Muscle layer of colon (tissue), 2 donors: ENCODE measurements at regions not wholly inside any gene's neighbourhood (a gene's known extent, or its start where the extent isn't known, plus 50 kb on each side); places are given as distances from the start of the nearest gene placed in this dataset.
A peak's percentile ranks its signal among the peaks of the same experiment; 100 is the strongest.

Experiments used
- H3K27ac ChIP-seq: one replicate; pipeline ENCODE4 v1.7.0; 2013; ENCODE audit warnings: low read depth, mild to moderate bottlenecking, low read length, moderate library complexity
- H3K27me3 ChIP-seq, 2 donors: one replicate each; pipeline ENCODE4 v1.7.0; 2013; ENCODE audit warnings: low read length in 2 of 2, mild to moderate bottlenecking in 2 of 2; ENCODE audit not compliant: insufficient read depth in 2 of 2, control insufficient read depth in 1 of 2
- H3K36me3 ChIP-seq: one replicate; pipeline ENCODE4 v1.7.0; 2013; ENCODE audit warnings: mild to moderate bottlenecking, low read length; ENCODE audit not compliant: insufficient read depth
- H3K4me1 ChIP-seq: one replicate; pipeline ENCODE4 v1.7.0; 2013; ENCODE audit warnings: mild to moderate bottlenecking, low read length; ENCODE audit not compliant: insufficient read depth
- H3K4me3 ChIP-seq, 2 donors: one replicate each; pipeline ENCODE4 v1.7.0; 2013; ENCODE audit warnings: low read length in 2 of 2, low read depth in 1 of 2, mild to moderate bottlenecking in 1 of 2, moderate library complexity in 1 of 2
- H3K9ac ChIP-seq: one replicate; pipeline ENCODE4 v1.7.0; 2013; ENCODE audit warnings: low read length
- H3K9me3 ChIP-seq: one replicate; pipeline ENCODE4 v1.7.0; 2013; ENCODE audit warnings: mild to moderate bottlenecking, low read length
- donor health status: abdominal sarcoma.
- donor health status: Adenocarcinoma of cecum.

DNA sequence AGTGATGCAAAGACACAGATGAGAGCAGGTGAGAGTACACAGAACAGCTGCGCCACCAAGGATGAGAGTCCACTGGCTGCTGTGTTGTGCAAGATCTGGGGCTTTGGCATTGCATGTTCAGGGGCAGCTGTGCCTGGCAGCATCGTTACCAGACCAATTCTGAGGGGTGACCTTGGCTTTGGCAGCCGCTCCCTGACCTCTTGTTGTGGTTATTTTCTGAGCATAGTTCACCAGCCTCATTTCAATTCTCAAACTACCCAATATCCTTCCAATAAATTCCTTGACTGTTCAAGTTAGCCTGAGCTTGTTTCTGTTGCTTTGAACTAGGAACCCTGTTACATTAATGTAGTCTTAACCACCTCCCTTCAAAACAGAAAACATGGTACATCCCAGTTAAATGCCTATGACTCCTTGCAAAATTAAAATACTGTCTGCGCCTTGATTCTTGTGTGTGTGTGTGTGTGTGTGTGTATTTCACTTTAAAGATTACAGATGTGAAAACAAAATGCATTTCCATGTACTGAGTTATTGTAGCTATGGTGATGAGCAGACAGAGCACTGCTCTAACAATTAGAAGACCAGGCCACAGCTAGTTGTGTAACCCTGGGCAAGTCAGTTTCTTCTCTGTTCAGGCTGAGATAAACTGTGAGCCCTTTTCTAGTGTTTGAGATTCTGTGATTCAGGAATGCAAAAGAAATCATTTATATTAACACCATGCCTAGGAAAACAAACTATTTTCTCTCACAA is 106.3 kb upstream of the GUCA2B start:
- Histone ChIP-seq H3K9me3 (no peaks in the 10 kb centered on the region), H3K36me3 (no peaks in the 10 kb centered on the region), H3K27me3 (no peaks in the 10 kb centered on the region), H3K9ac (no peak overlapping the region), H3K4me1 (no peaks in the 10 kb centered on the region), H3K4me3 (no peak overlapping the region), H3K27ac (no peak overlapping the region)

DNA sequence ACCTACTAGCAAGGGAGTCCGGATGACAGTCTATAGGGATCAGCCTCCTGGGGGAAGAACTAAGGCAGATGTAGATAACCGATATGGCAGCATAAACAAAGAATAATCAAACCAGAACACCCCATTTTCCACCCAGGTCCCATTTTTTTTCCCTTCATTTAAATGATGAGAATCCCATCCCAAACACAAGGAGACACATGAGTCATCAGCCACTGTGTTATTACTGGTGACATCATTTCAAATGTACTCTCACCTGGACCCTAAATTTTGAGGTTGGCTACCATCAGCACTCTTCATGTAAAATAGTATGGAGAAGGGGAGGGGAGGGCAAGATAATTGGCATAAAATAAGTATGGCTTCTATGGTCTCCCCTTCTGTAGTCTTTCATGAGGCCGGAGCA is 108.9 kb upstream of the GUCA2B start:
- Histone ChIP-seq H3K9ac (no peak overlapping the region), H3K27me3 (no peaks in the 10 kb centered on the region), H3K4me3 (no peak overlapping the region), H3K27ac (no peak overlapping the region), H3K36me3 (no peaks in the 10 kb centered on the region), H3K4me1 (no peaks in the 10 kb centered on the region), H3K9me3 (no peaks in the 10 kb centered on the region)

GRCh38 chr1:42043811-42044210 is 109.4 kb upstream of the GUCA2B start:
- no peaks in the 10 kb centered on the region for H3K4me1 ChIP-seq
- H3K27ac ChIP-seq = no peak overlapping the region
- no peaks in the 10 kb centered on the region for H3K36me3 ChIP-seq
- H3K4me3 ChIP-seq = no peak overlapping the region
- H3K9ac ChIP-seq = no peak overlapping the region
- no peaks in the 10 kb centered on the region for H3K9me3 ChIP-seq
- H3K27me3 ChIP-seq = no peaks in the 10 kb centered on the region

DNA sequence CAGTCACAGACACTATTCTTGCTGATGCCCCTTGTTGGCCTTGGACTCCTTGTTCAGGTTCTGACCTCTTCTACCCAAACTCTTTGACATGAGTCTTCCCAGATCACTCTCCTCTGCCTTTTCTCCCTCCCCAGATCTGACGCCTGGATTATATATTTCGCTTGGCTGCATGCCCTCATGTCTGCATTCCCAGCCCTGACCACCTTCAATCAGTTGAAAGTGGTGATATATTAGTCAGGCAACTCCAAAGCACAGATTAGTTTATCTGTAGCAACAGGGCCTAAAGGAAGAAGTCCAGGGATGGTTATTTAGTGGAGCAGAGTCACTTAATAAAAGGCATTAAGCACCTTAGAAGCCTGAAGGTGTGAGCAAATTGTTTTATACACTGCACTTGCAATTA is 110.0 kb upstream of the GUCA2B start:
- no peaks in the 10 kb centered on the region for H3K9me3 ChIP-seq
- no peak overlapping the region for H3K9ac ChIP-seq
- no peaks in the 10 kb centered on the region for H3K36me3 ChIP-seq
- no peaks in the 10 kb centered on the region for H3K27me3 ChIP-seq
- no peaks in the 10 kb centered on the region for H3K4me1 ChIP-seq
- no peak overlapping the region for H3K27ac ChIP-seq
- H3K4me3 ChIP-seq = no peak overlapping the region

DNA sequence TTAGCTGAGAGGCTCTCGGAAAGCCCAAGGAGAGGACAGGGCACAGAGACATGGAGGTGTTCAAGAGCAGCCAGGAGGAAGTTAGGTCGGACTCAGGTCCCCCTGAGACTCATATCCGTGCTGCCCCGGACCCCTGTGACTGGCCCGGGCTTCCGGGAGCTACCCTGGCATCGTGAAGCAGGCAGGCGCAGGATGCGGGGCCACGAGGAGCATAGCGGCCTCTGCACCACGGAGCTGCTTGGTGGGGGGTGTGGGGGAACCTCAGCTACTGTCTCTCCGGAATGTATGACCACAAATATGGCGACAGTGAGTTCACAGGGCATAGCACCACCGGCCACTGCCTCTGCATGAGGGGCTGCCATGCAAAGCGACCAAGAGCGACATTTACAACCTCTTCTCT is 112.2 kb upstream of the GUCA2B start:
- peaks cover 4% of the 10 kb centered on the region for H3K4me1 ChIP-seq
- no peaks in the 10 kb centered on the region for H3K36me3 ChIP-seq

GRCh38 chr1:42040159-42040558 is 113.1 kb upstream of the GUCA2B start:
- H3K27ac ChIP-seq = no peak overlapping the region
- H3K36me3 ChIP-seq = no peaks in the 10 kb centered on the region
- no peak overlapping the region for H3K4me3 ChIP-seq
- H3K9me3 ChIP-seq = no peaks in the 10 kb centered on the region
- H3K4me1 ChIP-seq = peaks cover 4% of the 10 kb centered on the region
- no peaks in the 10 kb centered on the region for H3K27me3 ChIP-seq
- H3K9ac ChIP-seq = no peak overlapping the region

More for the DNA sequence above, 112.2 kb upstream of the GUCA2B start:
- H3K9me3 ChIP-seq = no peaks in the 10 kb centered on the region
- no peak overlapping the region for H3K9ac ChIP-seq
- H3K27me3 ChIP-seq = no peaks in the 10 kb centered on the region
- H3K27ac ChIP-seq = no peak overlapping the region
- no peak overlapping the region for H3K4me3 ChIP-seq

- Histone ChIP-seq H3K4me3 (no peak overlapping the region), H3K9me3 (no peaks in the 10 kb centered on the region), H3K36me3 (no peaks in the 10 kb centered on the region), H3K27ac (no peak overlapping the region), H3K4me1 (peaks cover 11% of the 10 kb centered on the region), H3K27me3 (no peaks in the 10 kb centered on the region), H3K9ac (no peak overlapping the region)
These were observed 114.9 kb upstream of the GUCA2B start for GRCh38 chr1:42038261-42038660.

- peaks cover 11% of the 10 kb centered on the region for H3K4me1 ChIP-seq
- no peaks in the 10 kb centered on the region for H3K9me3 ChIP-seq
- no peak overlapping the region for H3K4me3 ChIP-seq
- no peak overlapping the region for H3K9ac ChIP-seq
- no peaks in the 10 kb centered on the region for H3K36me3 ChIP-seq
- H3K27ac ChIP-seq = no peak overlapping the region
- no peaks in the 10 kb centered on the region for H3K27me3 ChIP-seq
These were observed 115.6 kb upstream of the GUCA2B start for GRCh38 chr1:42037586-42037985.

GRCh38 chr1:42037161-42037560 is 116.0 kb upstream of the GUCA2B start:
- Histone ChIP-seq H3K27me3 (no peaks in the 10 kb centered on the region), H3K27ac (no peak overlapping the region), H3K9me3 (no peaks in the 10 kb centered on the region), H3K4me3 (no peak overlapping the region), H3K9ac (no peak overlapping the region), H3K4me1 (peaks cover 11% of the 10 kb centered on the region), H3K36me3 (no peaks in the 10 kb centered on the region)

DNA sequence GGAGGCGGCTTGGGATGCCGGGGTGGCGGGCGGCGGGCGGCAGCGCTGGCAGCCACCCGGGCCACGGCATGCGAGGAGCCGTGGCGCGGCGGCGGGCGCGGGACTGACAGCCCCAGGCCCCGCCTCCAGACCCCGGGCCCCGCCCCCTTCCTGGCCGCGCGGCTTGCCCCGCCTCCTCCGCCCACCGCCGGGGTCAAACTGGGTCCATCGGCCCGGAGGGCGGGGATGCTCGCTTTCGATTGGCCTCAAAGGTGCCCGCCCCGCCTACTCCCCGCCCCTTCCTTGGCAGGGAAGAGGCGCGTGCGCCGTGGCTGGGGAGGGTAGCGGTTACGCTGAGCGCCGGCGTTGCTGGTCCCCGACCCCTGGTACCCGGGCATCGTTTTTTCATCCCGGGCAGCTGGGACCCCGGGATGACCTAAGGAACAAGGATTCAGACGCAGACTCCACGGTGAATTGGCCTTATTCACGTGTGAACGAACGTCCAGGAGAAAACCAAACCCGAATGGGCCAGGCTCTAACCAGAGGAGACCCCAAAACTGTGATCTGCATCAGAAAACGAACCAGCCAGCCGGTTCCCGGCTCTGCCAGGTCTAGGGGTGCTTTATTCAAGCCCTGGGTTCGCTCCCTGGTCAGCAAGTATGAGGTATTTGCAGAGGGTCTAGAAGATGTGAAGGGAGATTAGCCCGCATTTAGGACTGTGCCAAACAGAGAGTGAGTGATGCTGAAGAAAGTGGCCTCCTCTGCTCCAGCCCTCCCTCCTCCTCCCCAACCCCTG is 117.2 kb upstream of the GUCA2B start:
- Histone ChIP-seq H3K36me3 (no peaks in the 10 kb centered on the region), H3K4me1 (peaks cover 11% of the 10 kb centered on the region), H3K27me3 (no peaks in the 10 kb centered on the region), H3K4me3 (peak overlapping the region in 1 of 2 donors; percentile 67), H3K27ac (no peak overlapping the region), H3K9ac (peak overlapping the region; percentile 68), H3K9me3 (no peaks in the 10 kb centered on the region)

DNA sequence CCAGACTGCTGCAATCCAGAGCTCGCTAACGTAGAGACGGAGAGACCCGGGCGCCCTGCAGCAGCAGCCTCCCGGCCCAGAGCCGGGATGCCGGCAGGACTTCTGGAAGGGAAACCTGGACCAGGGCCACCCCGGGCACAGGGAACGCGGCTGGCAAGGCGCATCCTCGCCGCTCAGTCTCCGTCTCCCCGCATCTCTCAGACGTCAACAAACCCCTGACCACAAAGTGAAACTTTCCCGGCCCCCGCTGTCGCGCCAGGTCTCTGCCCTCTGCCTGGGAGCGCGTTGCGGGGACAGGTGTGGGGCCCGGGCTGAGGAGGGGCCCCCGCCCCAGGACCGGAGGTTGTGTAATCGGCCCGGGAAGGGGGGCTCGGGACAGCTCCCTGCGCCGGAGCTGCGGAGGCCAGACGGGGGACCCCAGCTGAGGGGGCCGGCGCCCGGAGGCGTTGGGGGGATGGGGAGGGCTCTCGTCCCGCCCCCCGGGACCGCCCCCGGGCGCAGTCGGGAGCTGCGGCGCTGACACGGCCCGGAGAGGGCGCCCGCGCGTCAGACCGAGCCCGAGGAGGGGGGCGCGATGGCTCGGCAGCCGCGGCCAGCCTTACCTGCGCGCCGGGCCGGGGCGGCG is 116.6 kb upstream of the HIVEP3 start:
- Histone ChIP-seq H3K27ac (peak overlapping the region; percentile 77), H3K4me1 (peaks cover 11% of the 10 kb centered on the region), H3K27me3 (no peaks in the 10 kb centered on the region), H3K9ac (peak overlapping the region; percentile 17), H3K36me3 (no peaks in the 10 kb centered on the region), H3K4me3 (peak overlapping the region; percentile 73 to 88), H3K9me3 (no peaks in the 10 kb centered on the region)
